Large intestine (tissue), 3 donors: ENCODE measurements at regions not wholly inside any gene's neighbourhood (a gene's known extent, or its start where the extent isn't known, plus 50 kb on each side); places are given as distances from the start of the nearest gene placed in this dataset.

Experiments
- DNase-seq, 2 donors: peaks; one replicate each; pipeline versions ENCODE4 v3.0.0 to v3.0.0-alpha.2; 2013
- H3K27ac ChIP-seq: one replicate; pipeline ENCODE4 v1.5.1; 2013; ENCODE audit warnings: low read length
- H3K27me3 ChIP-seq: 2 replicates; pipeline ENCODE4 v1.6.1; 2013; ENCODE audit warnings: low read length; ENCODE audit not compliant: control insufficient read depth, insufficient read depth
- H3K36me3 ChIP-seq: 2 replicates; pipeline ENCODE4 v1.6.1; 2013; ENCODE audit warnings: low read length; ENCODE audit not compliant: control insufficient read depth, insufficient read depth
- H3K4me1 ChIP-seq: one replicate; pipeline ENCODE4 v1.6.1; 2013; ENCODE audit warnings: low read length; ENCODE audit not compliant: control insufficient read depth, insufficient read depth
- H3K4me3 ChIP-seq: one replicate; pipeline ENCODE4 v1.5.1; 2013; ENCODE audit warnings: low read length
- H3K9me3 ChIP-seq: one replicate; pipeline ENCODE4 v1.6.1; 2013; ENCODE audit warnings: mild to moderate bottlenecking, low read depth, low read length, moderate library complexity; ENCODE audit not compliant: control insufficient read depth
- WGBS: methylation state at CpG from one replicate; pipeline ENCODE4 v1.1.5; 2013; ENCODE audit warnings: low lambda C conversion rate; ENCODE audit not compliant: insufficient coverage; 5-methylcytosine and 5-hydroxymethylcytosine counted together

GRCh38 chr3:5035113-5035512 lies 55.9 kb downstream of the BHLHE40 start:
- Histone ChIP-seq H3K9me3 (no peaks in the 10 kb centered on the region), H3K4me1 (no peaks in the 10 kb centered on the region), H3K27me3 (no peaks in the 10 kb centered on the region), H3K36me3 (no peaks in the 10 kb centered on the region), H3K4me3 (no peak overlapping the region), H3K27ac (no peak overlapping the region)
- no CpG with 5 or more reads among the region's 1 CpG for WGBS
- no peak for DNase-seq

GRCh38 chr3:5035692-5036391 lies 56.6 kb downstream of the BHLHE40 start:
- Histone ChIP-seq H3K4me1 (no peaks in the 10 kb centered on the region), H3K4me3 (no peak overlapping the region), H3K36me3 (no peaks in the 10 kb centered on the region), H3K9me3 (no peaks in the 10 kb centered on the region), H3K27me3 (no peaks in the 10 kb centered on the region), H3K27ac (no peak overlapping the region)
- 93% methylated on average over 2 of the region's 13 CpGs for WGBS
- DNase-seq = no peak

DNA sequence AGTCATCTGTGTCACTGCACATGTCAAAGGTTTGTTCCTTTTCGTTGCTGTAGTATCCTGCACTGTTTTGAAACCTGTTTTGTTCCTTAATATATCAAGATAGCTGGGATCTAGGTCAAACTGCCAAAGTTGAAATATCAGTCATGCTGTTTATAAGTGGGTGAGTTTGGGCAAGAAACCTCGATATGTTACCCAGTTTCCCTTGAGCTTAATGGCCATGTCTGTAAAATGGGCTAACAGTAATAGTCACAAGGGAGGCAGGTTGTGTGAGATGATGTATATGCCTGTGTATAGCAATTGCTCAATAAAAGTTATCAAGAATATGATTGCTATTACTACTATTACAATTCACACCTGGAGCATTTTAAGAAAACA lies 57.1 kb downstream of the BHLHE40 start:
- H3K9me3 ChIP-seq = no peaks in the 10 kb centered on the region

DNA sequence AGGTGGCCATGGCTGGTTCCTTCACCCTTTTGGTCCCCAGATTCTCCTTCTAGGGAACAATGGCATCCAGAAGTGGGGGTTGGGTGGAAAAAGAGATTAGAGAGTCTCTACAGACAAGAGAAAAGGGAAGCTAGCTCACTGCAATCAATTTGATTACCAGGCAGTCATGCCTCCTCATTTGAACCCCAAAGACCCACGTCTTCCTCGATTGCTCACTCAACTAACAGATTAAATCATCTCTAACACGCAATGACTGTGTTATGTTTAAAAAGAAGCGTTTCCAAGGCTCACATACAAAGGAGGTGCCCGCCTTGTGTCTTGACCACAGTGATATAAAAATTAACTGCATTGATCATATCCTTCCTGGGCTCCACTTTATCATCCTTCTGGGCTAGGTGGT lies 57.6 kb downstream of the BHLHE40 start:
- no peak overlapping the region for H3K27ac ChIP-seq
- 100% methylated on average over 1 of the region's 5 CpGs for WGBS

More for the DNA sequence above, 57.1 kb downstream of the BHLHE40 start:
- no peaks in the 10 kb centered on the region for H3K4me1 ChIP-seq
- no CpG with 5 or more reads among the region's 2 CpGs for WGBS
- H3K4me3 ChIP-seq = no peak overlapping the region
- DNase-seq = no peak
- H3K27ac ChIP-seq = no peak overlapping the region
- no peaks in the 10 kb centered on the region for H3K36me3 ChIP-seq
- no peaks in the 10 kb centered on the region for H3K27me3 ChIP-seq

DNA sequence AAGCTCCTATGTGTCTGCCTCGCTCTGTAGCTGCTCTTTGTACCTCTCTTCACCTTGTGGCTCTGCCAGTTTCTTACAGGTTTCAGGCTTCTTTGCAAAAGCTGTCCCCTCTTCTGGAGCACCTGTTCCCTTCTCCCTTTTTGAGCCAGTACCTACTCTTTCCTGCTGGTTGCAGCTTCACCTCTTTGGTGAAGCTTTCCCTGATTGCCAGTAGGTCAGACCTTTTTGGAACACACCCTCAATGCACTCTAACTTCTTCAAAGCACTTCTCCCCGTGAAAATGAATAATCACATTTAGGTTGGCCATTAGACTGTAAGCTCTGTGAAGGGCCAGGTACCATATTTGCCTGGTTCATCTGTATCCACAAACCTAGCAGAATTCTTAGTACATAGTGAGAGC lies 60.3 kb downstream of the BHLHE40 start:
- Histone ChIP-seq H3K4me1 (no peaks in the 10 kb centered on the region), H3K27me3 (no peaks in the 10 kb centered on the region), H3K9me3 (no peaks in the 10 kb centered on the region), H3K36me3 (no peaks in the 10 kb centered on the region), H3K27ac (no peak overlapping the region), H3K4me3 (no peak overlapping the region)
- DNase-seq = no peak
- WGBS = no CpG with 5 or more reads among the region's 2 CpGs

More for the DNA sequence above, 57.6 kb downstream of the BHLHE40 start:
- Histone ChIP-seq H3K4me1 (no peaks in the 10 kb centered on the region), H3K9me3 (no peaks in the 10 kb centered on the region), H3K36me3 (no peaks in the 10 kb centered on the region), H3K27me3 (no peaks in the 10 kb centered on the region), H3K4me3 (no peak overlapping the region)
- no peak for DNase-seq

DNA sequence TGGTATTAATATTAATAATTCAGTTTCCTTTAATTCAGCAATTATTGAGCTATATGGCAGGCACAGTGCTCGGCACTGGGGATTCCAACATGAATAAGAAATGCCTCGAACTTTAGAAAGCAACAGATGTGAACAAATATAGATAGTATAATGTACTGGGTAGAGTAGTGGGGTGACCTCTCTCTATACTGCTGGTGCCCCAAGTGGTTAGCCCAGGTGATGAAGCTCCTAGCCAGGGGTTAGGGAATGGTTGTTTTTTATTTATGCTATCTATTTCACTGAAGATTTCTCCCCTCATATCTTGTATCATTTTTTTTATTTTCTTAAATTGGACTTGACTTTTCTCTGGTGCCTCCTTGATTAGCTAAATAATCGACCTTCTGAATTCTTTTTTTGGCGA lies 62.1 kb downstream of the BHLHE40 start:
- H3K27me3 ChIP-seq = no peaks in the 10 kb centered on the region
- H3K27ac ChIP-seq = no peak overlapping the region
- WGBS = no CpG with 5 or more reads among the region's 4 CpGs
- no peak for DNase-seq
- no peaks in the 10 kb centered on the region for H3K9me3 ChIP-seq
- H3K36me3 ChIP-seq = no peaks in the 10 kb centered on the region
- no peaks in the 10 kb centered on the region for H3K4me1 ChIP-seq
- no peak overlapping the region for H3K4me3 ChIP-seq

- no peak overlapping the region for H3K4me3 ChIP-seq
- H3K36me3 ChIP-seq = no peaks in the 10 kb centered on the region
- H3K9me3 ChIP-seq = no peaks in the 10 kb centered on the region
- H3K4me1 ChIP-seq = no peaks in the 10 kb centered on the region
- no peaks in the 10 kb centered on the region for H3K27me3 ChIP-seq
- 40% methylated on average over 1 of the region's 2 CpGs for WGBS
- DNase-seq = no peak
- no peak overlapping the region for H3K27ac ChIP-seq
These were observed 66.7 kb downstream of the BHLHE40 start for GRCh38 chr3:5045961-5046360.

GRCh38 chr3:5047764-5048419 lies 68.7 kb downstream of the BHLHE40 start:
- DNase-seq = no peak
- Histone ChIP-seq H3K9me3 (no peaks in the 10 kb centered on the region), H3K27me3 (no peaks in the 10 kb centered on the region), H3K27ac (no peak overlapping the region), H3K4me3 (no peak overlapping the region), H3K36me3 (no peaks in the 10 kb centered on the region), H3K4me1 (no peaks in the 10 kb centered on the region)
- WGBS = no CpG with 5 or more reads among the region's 3 CpGs

DNA sequence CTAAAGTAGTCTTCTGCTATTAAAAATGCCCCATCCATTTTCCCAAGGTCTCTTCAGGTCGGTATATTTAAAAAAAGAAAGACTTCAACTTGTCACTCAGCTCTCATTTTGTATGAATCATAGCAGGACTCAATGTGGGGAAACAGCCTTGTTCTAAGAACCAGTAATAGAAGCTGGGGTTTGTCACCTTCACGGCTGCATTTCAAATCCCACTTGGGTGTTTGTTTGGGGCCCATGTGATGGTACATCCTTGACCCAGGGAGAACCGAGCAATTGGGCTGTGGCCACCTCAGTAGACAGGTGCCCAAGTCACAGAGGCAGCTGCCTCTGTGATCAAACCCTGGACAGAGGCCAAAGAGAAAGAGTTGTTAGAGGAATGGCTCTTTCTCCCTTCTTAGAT lies 70.3 kb upstream of the ARL8B start:
- H3K9me3 ChIP-seq = no peaks in the 10 kb centered on the region
- no CpG with 5 or more reads among the region's 3 CpGs for WGBS
- H3K4me3 ChIP-seq = no peak overlapping the region
- peaks cover 6% of the 10 kb centered on the region for H3K4me1 ChIP-seq
- H3K27me3 ChIP-seq = no peaks in the 10 kb centered on the region
- H3K27ac ChIP-seq = no peak overlapping the region
- DNase-seq = no peak
- H3K36me3 ChIP-seq = no peaks in the 10 kb centered on the region

- H3K4me1 ChIP-seq = peaks cover 6% of the 10 kb centered on the region
- H3K27ac ChIP-seq = no peak overlapping the region
- no peak overlapping the region for H3K4me3 ChIP-seq
- H3K9me3 ChIP-seq = no peaks in the 10 kb centered on the region
- no peaks in the 10 kb centered on the region for H3K36me3 ChIP-seq
- H3K27me3 ChIP-seq = no peaks in the 10 kb centered on the region
- DNase-seq = no peak
- WGBS = 100% methylated on average over 2 of the region's 3 CpGs
These were observed 69.8 kb upstream of the ARL8B start for GRCh38 chr3:5052247-5052646.
